ENCODE measurements at regions not wholly inside any gene's neighbourhood (a gene's known extent, or its start where the extent isn't known, plus 50 kb on each side); places are given as distances from the start of the nearest gene placed in this dataset.

- Histone ChIP-seq H3K9me2 (replicated peaks; ENCODE audit: insufficient read depth) (no peaks in the 10 kb centered on the region), H2AFZ (no peak overlapping the region), H3K27ac (no peak overlapping the region), H4K20me1 (ENCODE audit: insufficient read depth, poor library complexity, severe bottlenecking) (no peaks in the 10 kb centered on the region), H3K4me3 (no peak overlapping the region), H3K79me2 (no peaks in the 10 kb centered on the region), H3K36me3 (replicated peaks; ENCODE audit: insufficient read depth, low read depth) (no peaks in the 10 kb centered on the region), H3K27me3 (no peaks in the 10 kb centered on the region), H3K4me1 (ENCODE audit: insufficient read depth) (no peaks in the 10 kb centered on the region), H3K9me3 (ENCODE audit: low read depth) (no peaks in the 10 kb centered on the region), H3K4me2 (no peak overlapping the region)
- whole genome bisulfite sequencing (ENCODE audit: low lambda C conversion rate, missing lambda C conversion rate) = 66% methylated on average over 3 of the region's 3 CpGs
- DNase-seq (ENCODE audit: low spot score) = no peak
- no peak for TF ChIP-seq EZH2phosphoT487 (IDR thresholded peaks at IDR 0.05; ENCODE audit: low read depth, severe bottlenecking, unreplicated experiment)
- TF ChIP-seq, protein P1, sequence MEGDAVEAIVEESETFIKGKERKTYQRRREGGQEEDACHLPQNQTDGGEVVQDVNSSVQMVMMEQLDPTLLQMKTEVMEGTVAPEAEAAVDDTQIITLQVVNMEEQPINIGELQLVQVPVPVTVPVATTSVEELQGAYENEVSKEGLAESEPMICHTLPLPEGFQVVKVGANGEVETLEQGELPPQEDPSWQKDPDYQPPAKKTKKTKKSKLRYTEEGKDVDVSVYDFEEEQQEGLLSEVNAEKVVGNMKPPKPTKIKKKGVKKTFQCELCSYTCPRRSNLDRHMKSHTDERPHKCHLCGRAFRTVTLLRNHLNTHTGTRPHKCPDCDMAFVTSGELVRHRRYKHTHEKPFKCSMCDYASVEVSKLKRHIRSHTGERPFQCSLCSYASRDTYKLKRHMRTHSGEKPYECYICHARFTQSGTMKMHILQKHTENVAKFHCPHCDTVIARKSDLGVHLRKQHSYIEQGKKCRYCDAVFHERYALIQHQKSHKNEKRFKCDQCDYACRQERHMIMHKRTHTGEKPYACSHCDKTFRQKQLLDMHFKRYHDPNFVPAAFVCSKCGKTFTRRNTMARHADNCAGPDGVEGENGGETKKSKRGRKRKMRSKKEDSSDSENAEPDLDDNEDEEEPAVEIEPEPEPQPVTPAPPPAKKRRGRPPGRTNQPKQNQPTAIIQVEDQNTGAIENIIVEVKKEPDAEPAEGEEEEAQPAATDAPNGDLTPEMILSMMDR (IDR thresholded peaks at IDR 0.05; ENCODE audit: poor library complexity) = no peak
- no peak for TF ChIP-seq EZH2 (IDR thresholded peaks at IDR 0.05; ENCODE audit: borderline replicate concordance)
These were observed 349.2 kb downstream of the DEPDC1B start for GRCh38 chr5:60350794-60351193.

GRCh38 chr5:60349891-60350415 lies 350.0 kb downstream of the DEPDC1B start:
- H3K4me3 ChIP-seq = no peak overlapping the region
- H3K27me3 ChIP-seq = no peaks in the 10 kb centered on the region
- no peaks in the 10 kb centered on the region for H3K9me3 ChIP-seq (ENCODE audit: low read depth)
- no peak overlapping the region for H2AFZ ChIP-seq
- H3K27ac ChIP-seq = no peak overlapping the region
- no peaks in the 10 kb centered on the region for H4K20me1 ChIP-seq (ENCODE audit: insufficient read depth, poor library complexity, severe bottlenecking)
- H3K4me1 ChIP-seq (ENCODE audit: insufficient read depth) = no peaks in the 10 kb centered on the region
- H3K36me3 ChIP-seq (replicated peaks; ENCODE audit: insufficient read depth, low read depth) = no peaks in the 10 kb centered on the region
- no peaks in the 10 kb centered on the region for H3K79me2 ChIP-seq
- DNase-seq (ENCODE audit: low spot score) = no peak
- no peak overlapping the region for H3K4me2 ChIP-seq
- TF ChIP-seq, protein P1 (IDR thresholded peaks at IDR 0.05; ENCODE audit: poor library complexity) = no peak
- no peak for TF ChIP-seq EZH2 (IDR thresholded peaks at IDR 0.05; ENCODE audit: borderline replicate concordance)
- TF ChIP-seq EZH2phosphoT487 (IDR thresholded peaks at IDR 0.05; ENCODE audit: low read depth, severe bottlenecking, unreplicated experiment) = no peak
- WGBS (ENCODE audit: low lambda C conversion rate, missing lambda C conversion rate) = 85% methylated on average over 2 of the region's 2 CpGs
- H3K9me2 ChIP-seq (replicated peaks; ENCODE audit: insufficient read depth) = no peaks in the 10 kb centered on the region

DNA sequence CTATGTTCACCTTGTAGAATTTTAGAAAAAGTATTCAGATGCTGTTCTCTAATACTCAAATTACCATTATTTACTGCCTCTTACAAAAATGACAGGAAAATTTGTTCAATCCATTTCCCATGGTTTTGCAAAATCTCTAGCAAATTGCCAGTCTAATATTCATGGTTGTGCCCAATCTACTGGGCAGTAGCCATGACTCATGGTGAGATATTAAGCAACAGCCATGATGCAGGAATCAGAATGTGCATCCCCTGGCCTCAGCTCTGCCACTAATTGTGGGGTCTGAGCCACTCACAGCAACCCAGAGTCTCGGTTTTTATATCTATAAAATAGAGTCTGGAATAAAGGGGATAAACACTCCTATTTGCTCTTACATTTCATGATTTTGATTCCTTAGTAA lies 353.6 kb downstream of the DEPDC1B start:
- no peaks in the 10 kb centered on the region for H3K27me3 ChIP-seq
- H3K4me1 ChIP-seq (ENCODE audit: insufficient read depth) = no peaks in the 10 kb centered on the region
- no peaks in the 10 kb centered on the region for H3K9me2 ChIP-seq (replicated peaks; ENCODE audit: insufficient read depth)
- H3K4me3 ChIP-seq = no peak overlapping the region
- no peak overlapping the region for H3K4me2 ChIP-seq
- no peak overlapping the region for H3K27ac ChIP-seq
- no peak overlapping the region for H2AFZ ChIP-seq
- 89% methylated on average over 1 of the region's 1 CpG for WGBS (ENCODE audit: low lambda C conversion rate, missing lambda C conversion rate)
- DNase-seq (ENCODE audit: low spot score) = no peak
- no peak for TF ChIP-seq EZH2 (IDR thresholded peaks at IDR 0.05; ENCODE audit: borderline replicate concordance)
- TF ChIP-seq, protein P1 (IDR thresholded peaks at IDR 0.05; ENCODE audit: poor library complexity) = no peak
- TF ChIP-seq EZH2phosphoT487 (IDR thresholded peaks at IDR 0.05; ENCODE audit: low read depth, severe bottlenecking, unreplicated experiment) = no peak
- H3K36me3 ChIP-seq (replicated peaks; ENCODE audit: insufficient read depth, low read depth) = no peaks in the 10 kb centered on the region
- no peaks in the 10 kb centered on the region for H3K79me2 ChIP-seq
- H4K20me1 ChIP-seq (ENCODE audit: insufficient read depth, poor library complexity, severe bottlenecking) = no peaks in the 10 kb centered on the region
- H3K9me3 ChIP-seq (ENCODE audit: low read depth) = no peaks in the 10 kb centered on the region

DNA sequence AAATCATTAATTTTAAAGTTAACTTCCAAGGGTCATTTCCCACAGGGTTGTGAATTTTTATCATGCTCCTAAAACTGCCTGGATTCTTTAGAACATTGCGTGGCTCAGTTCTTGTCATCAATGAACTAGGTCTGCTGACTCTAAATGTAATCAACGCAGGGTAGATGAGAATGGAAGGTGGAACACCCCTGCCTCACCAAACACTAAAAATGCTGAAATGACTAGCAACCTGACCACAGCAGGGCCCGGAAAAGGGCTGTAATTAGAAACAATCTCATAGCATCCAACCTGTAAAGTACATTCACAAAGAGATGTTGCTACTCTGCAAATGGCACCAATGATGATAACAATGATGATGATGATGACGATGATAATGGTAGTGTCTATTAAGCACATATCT lies 356.9 kb downstream of the DEPDC1B start:
- Histone ChIP-seq H3K27me3 (no peaks in the 10 kb centered on the region), H3K4me2 (no peak overlapping the region), H3K9me2 (replicated peaks; ENCODE audit: insufficient read depth) (no peaks in the 10 kb centered on the region), H2AFZ (no peak overlapping the region), H4K20me1 (ENCODE audit: insufficient read depth, poor library complexity, severe bottlenecking) (no peaks in the 10 kb centered on the region), H3K4me3 (no peak overlapping the region), H3K36me3 (replicated peaks; ENCODE audit: insufficient read depth, low read depth) (no peaks in the 10 kb centered on the region), H3K4me1 (ENCODE audit: insufficient read depth) (no peaks in the 10 kb centered on the region), H3K9me3 (ENCODE audit: low read depth) (no peaks in the 10 kb centered on the region), H3K27ac (no peak overlapping the region), H3K79me2 (no peaks in the 10 kb centered on the region)
- TF ChIP-seq EZH2 (IDR thresholded peaks at IDR 0.05; ENCODE audit: borderline replicate concordance) = no peak
- DNase-seq (ENCODE audit: low spot score) = no peak
- 88% methylated on average over 4 of the region's 4 CpGs for WGBS (ENCODE audit: low lambda C conversion rate, missing lambda C conversion rate)
